Right cardiac atrium (tissue), 5 donors: ENCODE measurements at regions not wholly inside any gene's neighbourhood (a gene's known extent, or its start where the extent isn't known, plus 50 kb on each side); places are given as distances from the start of the nearest gene placed in this dataset.
A peak's percentile ranks its signal among the peaks of the same experiment; 100 is the strongest.

Source experiments
- ATAC-seq, 2 donors: fragments of 200-7000 bp; cut with Tn5 transposase; one replicate each; pipeline versions ENCODE4 v1.8.0 to v1.9.1; 2020; ENCODE audit warnings: moderate library complexity in 2 of 2, mild to moderate bottlenecking in 1 of 2
- DNase-seq, 3 donors: peaks; one replicate each; pipeline ENCODE4 v3.0.0-alpha.2; 2020
- H3K27ac ChIP-seq: one replicate; pipeline ENCODE4 v1.5.1; 2013; ENCODE audit warnings: mild to moderate bottlenecking, low read length, control low read depth, moderate library complexity
- H3K27me3 ChIP-seq: one replicate; pipeline ENCODE4 v1.6.1; 2013; ENCODE audit not compliant: control insufficient read depth, insufficient read depth
- H3K4me1 ChIP-seq: one replicate; pipeline ENCODE4 v1.6.1; 2013; ENCODE audit warnings: low read length; ENCODE audit not compliant: control insufficient read depth, insufficient read depth
- H3K4me3 ChIP-seq: one replicate; pipeline ENCODE4 v1.5.1; 2013; ENCODE audit warnings: low read length, control low read depth
- H3K9me3 ChIP-seq: one replicate; pipeline ENCODE4 v1.6.1; 2013; ENCODE audit warnings: low read length; ENCODE audit not compliant: control insufficient read depth
- WGBS: extraction: QIAGEN DNeasy Blood & Tissue Kit; methylation state at CpG from one replicate; pipeline ENCODE4 v1.1.7; 2013; 5-methylcytosine and 5-hydroxymethylcytosine counted together
- intact Hi-C, 4 donors: fragments of 100-400 bp; cut with DNase I; formaldehyde crosslinking; loops; one replicate each; pipeline versions ENCODE4 v1.11.0 to v1.14.0; 2022 to 2023
- donor health status: healthy with polysubstance abuse.
- donor health status: DM: no; HTN: yes; CAD: no.
- donor health status: DM: no; HTN: no; CAD: no.
- donor health status: DM: no; HTN: yes; CAD: no; lungs with severe emphysema.
- donor health status: DM: yes; HTN: yes; CAD: no.

- Histone ChIP-seq H3K4me3 (no peak overlapping the region), H3K27ac (no peak overlapping the region), H3K27me3 (no peaks in the 10 kb centered on the region), H3K4me1 (no peaks in the 10 kb centered on the region), H3K9me3 (no peaks in the 10 kb centered on the region)
- intact Hi-C loops = no loop called here
- DNase-seq (no peak), ATAC-seq (no peak)
- 42% methylated on average over 4 of the region's 4 CpGs for WGBS
These were observed 51.4 kb upstream of the LGSN start for GRCh38 chr6:63371104-63371715.

DNA sequence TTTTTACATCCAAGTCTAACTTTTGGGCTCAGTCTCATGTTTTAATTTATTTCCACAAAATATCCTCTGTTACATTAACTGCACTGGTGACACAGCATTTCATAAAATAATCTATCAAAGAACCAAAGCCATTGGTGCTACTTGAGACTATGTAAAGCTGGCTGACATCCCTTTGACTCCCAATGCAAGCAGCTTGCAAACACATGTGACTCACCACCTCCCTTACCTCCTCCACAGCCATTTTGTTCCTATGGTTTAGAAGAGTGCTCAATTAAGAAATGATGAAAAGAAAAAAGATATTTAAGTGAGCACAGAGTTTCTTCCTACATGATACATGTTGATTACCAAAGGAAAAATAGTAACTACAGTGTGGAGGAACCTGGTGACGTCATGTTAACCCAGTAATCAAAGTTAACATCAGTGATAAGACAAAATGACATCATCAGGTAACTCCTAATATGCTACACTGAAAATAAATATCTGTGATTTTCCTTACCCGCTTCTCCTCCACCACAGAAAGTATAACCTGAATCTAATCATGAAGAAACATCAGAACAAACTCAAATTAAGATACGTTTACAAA lies 53.3 kb upstream of the LGSN start:
- 75% methylated on average over 3 of the region's 3 CpGs for WGBS
- ATAC-seq = no peak

DNA sequence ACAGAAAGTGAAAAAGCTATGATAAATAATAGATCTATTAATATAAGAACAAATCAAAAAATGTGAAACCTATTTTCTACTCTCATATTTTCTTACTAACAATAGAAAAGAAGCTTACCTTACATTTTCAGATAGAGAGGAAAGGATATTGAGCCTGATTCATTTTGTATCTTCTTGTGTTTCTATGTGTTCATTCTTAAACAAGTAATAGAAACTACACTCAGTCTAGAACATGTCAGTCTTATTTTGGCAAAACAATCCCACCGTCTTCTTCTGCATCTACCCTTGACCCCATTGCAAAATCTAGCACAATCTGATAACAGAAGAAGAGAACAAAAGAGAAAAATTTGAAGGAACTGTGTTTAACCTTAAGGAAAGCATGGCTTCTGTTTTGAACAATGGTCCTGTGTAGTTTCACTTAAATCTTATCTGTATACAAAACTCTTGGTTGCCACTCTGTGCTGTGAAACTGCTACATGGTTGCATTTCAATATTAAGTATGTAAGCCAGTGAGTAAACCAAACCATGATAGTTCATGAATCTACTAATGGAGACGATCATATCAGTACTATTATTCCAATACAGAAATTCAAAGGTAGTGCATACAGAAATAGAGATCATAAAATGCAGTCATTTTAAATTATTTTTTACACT lies 69.5 kb upstream of the LGSN start:
- ATAC-seq (no peak), DNase-seq (no peak)

More for the DNA sequence above, 53.3 kb upstream of the LGSN start:
- no peak overlapping the region for H3K27ac ChIP-seq
- H3K4me3 ChIP-seq = no peak overlapping the region
- intact Hi-C loops = no loop called here
- H3K9me3 ChIP-seq = no peaks in the 10 kb centered on the region
- H3K4me1 ChIP-seq = no peaks in the 10 kb centered on the region
- no peak for DNase-seq
- no peaks in the 10 kb centered on the region for H3K27me3 ChIP-seq

GRCh38 chr6:63391203-63391970 lies 71.6 kb upstream of the LGSN start:
- Histone ChIP-seq H3K4me1 (no peaks in the 10 kb centered on the region), H3K9me3 (no peaks in the 10 kb centered on the region), H3K27me3 (no peaks in the 10 kb centered on the region), H3K4me3 (no peak overlapping the region), H3K27ac (no peak overlapping the region)
- DNase-seq = no peak
- intact Hi-C loops = no loop called here
- 76% methylated on average over 3 of the region's 3 CpGs for WGBS
- no peak for ATAC-seq

More for the DNA sequence above, 69.5 kb upstream of the LGSN start:
- Histone ChIP-seq H3K4me1 (no peaks in the 10 kb centered on the region), H3K27ac (no peak overlapping the region), H3K27me3 (no peaks in the 10 kb centered on the region), H3K9me3 (no peaks in the 10 kb centered on the region), H3K4me3 (no peak overlapping the region)
- 57% methylated on average over 2 of the region's 2 CpGs for WGBS
- intact Hi-C loops = no loop called here

DNA sequence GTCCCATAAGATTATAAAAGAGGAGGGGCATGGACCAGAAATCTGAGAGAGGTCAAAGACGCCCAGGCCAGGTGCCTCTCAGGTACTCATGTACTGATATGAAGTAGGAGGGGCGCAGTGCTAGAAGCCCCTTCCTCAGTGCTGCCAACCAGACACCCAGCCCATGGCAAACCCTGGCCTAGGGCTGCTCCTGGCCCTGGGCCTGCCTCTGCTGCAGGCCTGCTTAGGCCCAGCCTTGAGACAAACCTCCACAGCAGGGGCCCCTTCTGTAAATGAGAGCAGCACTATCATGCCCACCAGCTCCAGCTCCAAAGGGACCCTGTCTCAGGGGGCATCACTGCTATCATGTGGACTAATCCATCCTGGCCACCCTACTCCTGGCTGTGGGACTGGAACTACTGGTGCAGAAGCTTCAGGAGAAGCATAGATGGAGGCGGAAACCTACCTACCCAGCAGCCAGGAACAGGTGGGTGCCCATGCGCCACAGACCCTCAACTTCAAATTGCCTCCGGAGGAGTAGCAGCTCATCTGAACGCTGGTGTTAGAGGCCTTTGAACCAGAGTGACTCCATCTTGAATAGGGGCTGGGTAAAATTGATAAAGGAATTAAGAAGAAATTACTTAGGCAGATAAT lies 72.4 kb upstream of the LGSN start:
- WGBS = 95% methylated on average over 6 of the region's 6 CpGs
- no peak overlapping the region for H3K4me3 ChIP-seq
- ATAC-seq (peak in 1 of 2 donors; percentile 31), DNase-seq (no peak)
- no peaks in the 10 kb centered on the region for H3K4me1 ChIP-seq
- no peaks in the 10 kb centered on the region for H3K27me3 ChIP-seq
- no peaks in the 10 kb centered on the region for H3K9me3 ChIP-seq
- H3K27ac ChIP-seq = no peak overlapping the region
- intact Hi-C loops = no loop called here

- Histone ChIP-seq H3K27me3 (no peaks in the 10 kb centered on the region), H3K9me3 (no peaks in the 10 kb centered on the region), H3K4me3 (no peak overlapping the region), H3K27ac (no peak overlapping the region), H3K4me1 (no peaks in the 10 kb centered on the region)
- no peak for DNase-seq
- no peak for ATAC-seq
- intact Hi-C loops = no loop called here
- 79% methylated on average over 11 of the region's 11 CpGs for WGBS
These were observed 75.0 kb upstream of the LGSN start for GRCh38 chr6:63394656-63395308.

DNA sequence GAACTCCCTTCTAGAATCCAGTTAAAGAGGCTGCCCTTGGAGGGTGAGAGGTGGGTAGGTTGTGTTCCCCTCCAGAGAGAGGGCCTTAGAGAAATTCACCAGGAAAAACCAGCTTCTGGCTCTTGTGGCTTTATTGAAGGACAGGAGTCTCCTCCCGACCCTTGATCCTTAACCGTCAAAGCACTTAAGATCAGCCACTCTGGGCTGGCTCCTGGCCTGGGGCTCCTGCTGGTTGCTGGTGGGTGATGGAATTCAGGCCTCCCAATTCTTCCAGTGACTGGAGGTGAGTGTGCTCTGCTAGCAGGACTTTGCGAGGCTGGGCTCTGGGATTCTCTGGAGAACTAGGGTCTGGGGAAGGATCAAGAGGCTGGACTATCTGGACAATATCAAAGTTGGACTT lies 75.6 kb upstream of the LGSN start:
- WGBS = 60% methylated on average over 3 of the region's 3 CpGs
- DNase-seq (no peak), ATAC-seq (no peak)
- H3K4me1 ChIP-seq = no peaks in the 10 kb centered on the region
- intact Hi-C loops = no loop called here
- H3K27ac ChIP-seq = no peak overlapping the region
- no peaks in the 10 kb centered on the region for H3K27me3 ChIP-seq
- no peak overlapping the region for H3K4me3 ChIP-seq
- no peaks in the 10 kb centered on the region for H3K9me3 ChIP-seq

DNA sequence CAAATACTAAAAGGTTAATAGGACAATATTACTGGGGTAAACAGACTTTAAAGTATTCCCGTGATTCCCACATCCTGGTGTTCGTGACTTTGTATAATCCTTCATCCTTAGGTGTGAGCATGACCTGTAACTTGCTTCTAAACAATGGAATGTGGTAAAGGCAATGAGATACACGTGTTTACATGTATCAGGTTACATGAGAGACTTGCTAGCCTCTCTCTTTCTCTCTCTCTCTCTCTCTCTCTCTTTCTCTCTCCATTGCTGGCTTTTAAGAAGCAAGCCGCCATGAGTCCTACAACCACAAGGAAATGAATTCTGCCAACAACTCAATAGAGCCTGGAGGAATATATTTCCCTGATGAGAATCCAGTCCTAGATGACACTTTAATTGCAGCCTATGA lies 83.9 kb upstream of the LGSN start:
- 54% methylated on average over 4 of the region's 4 CpGs for WGBS
- Histone ChIP-seq H3K4me1 (no peaks in the 10 kb centered on the region), H3K27me3 (no peaks in the 10 kb centered on the region), H3K27ac (no peak overlapping the region), H3K9me3 (no peaks in the 10 kb centered on the region), H3K4me3 (no peak overlapping the region)
- intact Hi-C loops = no loop called here
- ATAC-seq = no peak
- no peak for DNase-seq

DNA sequence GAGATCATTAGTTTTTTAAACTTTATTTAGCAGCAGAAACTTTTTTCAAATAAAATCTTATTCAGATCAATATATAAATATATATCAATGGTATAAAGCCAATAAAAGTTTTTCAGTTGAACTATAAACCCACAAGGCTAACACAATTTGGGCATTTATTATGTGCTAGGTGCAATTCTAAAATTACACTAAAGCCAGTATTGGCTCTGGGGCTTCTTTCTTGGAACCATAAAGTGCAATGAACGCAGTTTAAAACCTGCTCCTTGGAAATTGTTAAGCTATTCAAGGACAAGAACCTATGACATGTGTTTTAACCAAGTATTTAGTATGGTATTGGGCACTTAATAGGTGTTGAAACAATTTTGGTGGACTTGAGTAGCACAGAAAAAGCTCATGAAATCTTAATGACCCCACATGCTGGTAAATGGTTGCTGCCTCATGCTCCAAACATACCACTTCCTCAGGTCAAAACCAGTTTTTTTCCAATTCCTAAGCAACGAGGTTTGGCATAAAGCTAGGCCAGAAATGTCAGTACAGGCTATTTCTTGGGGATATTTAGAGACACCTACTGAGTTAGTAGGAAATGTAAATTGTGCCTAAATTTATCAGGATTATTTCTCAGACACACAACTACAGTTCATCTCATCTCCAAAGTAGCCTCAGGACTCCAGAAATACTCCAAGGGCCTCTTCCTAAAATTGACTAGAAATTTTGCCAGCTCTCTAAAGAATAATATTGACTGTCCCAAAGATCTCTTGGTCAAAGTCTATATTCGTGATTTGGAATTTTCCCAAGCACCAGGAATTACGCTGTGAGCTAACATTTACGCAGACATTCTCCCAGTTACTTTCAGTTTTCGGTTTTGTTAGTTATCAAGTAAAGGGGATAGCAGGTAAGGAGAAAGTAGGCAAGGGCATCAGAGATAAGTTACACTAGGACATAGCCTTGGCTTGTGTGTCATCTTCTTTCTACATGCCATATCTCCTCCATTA lies 90.9 kb upstream of the LGSN start:
- WGBS = 74% methylated on average over 6 of the region's 6 CpGs
- ATAC-seq = no peak
- no peak overlapping the region for H3K27ac ChIP-seq
- intact Hi-C loops = no loop called here
- DNase-seq = no peak
- no peaks in the 10 kb centered on the region for H3K9me3 ChIP-seq
- no peak overlapping the region for H3K4me3 ChIP-seq
- no peaks in the 10 kb centered on the region for H3K27me3 ChIP-seq
- H3K4me1 ChIP-seq = no peaks in the 10 kb centered on the region

DNA sequence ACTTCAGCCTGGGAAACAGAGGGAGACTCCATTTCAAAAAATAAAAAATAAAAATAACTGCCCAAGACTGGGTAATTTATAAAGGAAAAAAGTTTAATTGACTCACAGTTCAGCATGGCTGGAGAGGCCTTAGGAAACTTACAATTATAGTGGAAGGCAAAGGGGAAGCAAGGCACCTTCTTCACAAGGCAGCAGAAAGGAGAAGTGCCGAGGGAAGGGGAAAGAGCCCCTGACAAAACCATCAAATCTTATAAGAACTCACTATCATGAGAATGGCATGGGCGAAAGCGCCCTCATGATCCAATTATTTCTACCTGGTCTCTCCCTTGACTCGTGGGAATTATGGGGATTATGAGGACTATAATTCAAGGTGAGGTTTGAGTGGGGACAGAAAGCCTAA lies 95.5 kb upstream of the LGSN start:
- no peak overlapping the region for H3K4me3 ChIP-seq
- H3K27ac ChIP-seq = no peak overlapping the region
- no peak for DNase-seq
- H3K9me3 ChIP-seq = no peaks in the 10 kb centered on the region
- intact Hi-C loops = no loop called here
- 84% methylated on average over 4 of the region's 4 CpGs for WGBS
- no peaks in the 10 kb centered on the region for H3K4me1 ChIP-seq
- H3K27me3 ChIP-seq = no peaks in the 10 kb centered on the region
- no peak for ATAC-seq
